ENCODE measurements at regions not wholly inside any gene's neighbourhood (a gene's known extent, or its start where the extent isn't known, plus 50 kb on each side); places are given as distances from the start of the nearest gene placed in this dataset.
A peak's percentile ranks its signal among the peaks of the same experiment; 100 is the strongest.

DNA sequence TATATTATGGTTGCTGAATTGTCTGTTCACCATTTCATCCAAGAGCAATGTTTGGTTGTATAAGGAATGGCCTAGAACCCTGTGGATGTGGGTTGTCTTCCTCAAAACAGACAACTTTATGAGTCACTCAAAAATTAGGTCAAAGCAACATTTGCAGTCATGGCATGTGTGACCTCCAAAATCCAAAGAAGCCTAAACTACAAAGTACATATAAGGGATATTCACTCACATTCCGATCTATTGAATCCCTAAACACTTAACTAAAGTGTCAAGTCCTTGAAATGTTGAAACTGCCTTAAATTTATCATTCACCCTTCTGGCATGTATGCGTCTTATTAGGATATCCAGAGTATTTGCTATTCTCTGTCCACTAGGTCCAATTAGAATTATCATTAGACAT lies 491.5 kb downstream of the NUF2 start:
- DNase-seq (ENCODE audit: low spot score): no peak

DNA sequence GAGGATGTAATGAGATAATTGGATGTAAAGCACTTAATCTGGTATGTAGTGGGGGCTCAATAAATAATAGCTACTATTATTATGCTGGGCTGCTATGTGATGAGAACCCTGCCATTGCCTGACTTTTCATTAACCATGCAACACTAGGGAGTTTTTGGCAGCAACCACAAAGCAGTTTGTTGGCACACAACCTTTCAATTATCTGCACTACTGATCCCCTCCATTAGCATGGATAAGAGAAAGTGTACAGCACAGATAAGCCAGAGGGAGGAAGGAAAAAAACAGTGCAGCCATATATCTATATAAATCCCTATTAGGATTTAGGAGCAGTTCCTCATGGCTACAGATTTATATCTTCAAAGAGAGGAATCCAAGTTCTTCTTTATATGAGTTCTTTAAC lies 498.5 kb downstream of the NUF2 start:
- DNase-seq (ENCODE audit: low spot score): no peak

- DNase-seq (ENCODE audit: low spot score): no peak
Measured at GRCh38 chr1:163820766-163821165, 499.0 kb downstream of the NUF2 start.

GRCh38 chr1:163821679-163822078 lies 499.9 kb downstream of the NUF2 start:
- DNase-seq (ENCODE audit: low spot score): no peak

DNA sequence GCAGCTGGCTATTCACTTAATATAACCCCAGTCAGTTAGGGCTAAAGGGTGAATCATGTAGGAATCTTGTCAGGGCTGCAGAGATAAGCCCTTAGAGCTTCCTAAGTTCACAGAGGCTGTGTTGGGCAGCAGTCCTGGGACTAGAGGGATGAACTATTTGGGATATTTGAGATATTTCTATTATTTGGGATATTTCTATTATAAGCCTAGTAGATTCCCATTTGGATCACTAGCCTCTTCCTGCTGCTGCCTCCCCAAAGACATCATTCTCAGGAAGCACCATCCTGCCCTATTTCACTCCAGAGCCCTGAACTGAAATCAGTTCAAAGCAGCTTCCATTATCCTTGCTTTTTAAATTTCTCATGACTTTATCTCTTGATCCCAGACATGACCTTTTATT lies 501.3 kb downstream of the NUF2 start:
- no peak for DNase-seq (ENCODE audit: low spot score)

GRCh38 chr1:163824006-163824405 lies 502.3 kb downstream of the NUF2 start:
- no peak for DNase-seq (ENCODE audit: low spot score)

DNA sequence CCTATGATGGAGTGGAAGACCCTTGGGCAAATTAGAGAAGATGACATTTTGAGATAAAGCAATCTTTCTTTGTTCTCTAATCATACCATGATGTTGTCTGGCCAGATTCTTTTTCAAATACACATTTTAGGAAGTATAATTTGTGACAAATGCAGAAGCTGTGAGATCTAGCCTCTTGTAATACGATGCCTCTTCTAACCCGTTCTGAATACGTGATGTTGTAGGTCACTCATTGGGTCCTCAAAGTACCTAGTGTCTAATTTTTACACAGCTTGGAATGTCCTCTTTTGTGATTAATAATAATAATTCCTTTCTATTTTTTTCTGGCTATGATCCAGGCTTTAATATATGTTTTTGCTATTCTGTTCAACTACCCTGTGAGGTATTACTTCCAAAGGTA lies 502.7 kb downstream of the NUF2 start:
- no peak for DNase-seq (ENCODE audit: low spot score)

- DNase-seq (ENCODE audit: low spot score): no peak
Measured at GRCh38 chr1:163826500-163826899, 504.7 kb downstream of the NUF2 start.

- no peak for DNase-seq (ENCODE audit: low spot score)
Measured at GRCh38 chr1:163834778-163835177, 513.0 kb downstream of the NUF2 start.

- no peak for DNase-seq (ENCODE audit: low spot score)
Measured at GRCh38 chr1:163836481-163836880, 514.7 kb downstream of the NUF2 start.

DNA sequence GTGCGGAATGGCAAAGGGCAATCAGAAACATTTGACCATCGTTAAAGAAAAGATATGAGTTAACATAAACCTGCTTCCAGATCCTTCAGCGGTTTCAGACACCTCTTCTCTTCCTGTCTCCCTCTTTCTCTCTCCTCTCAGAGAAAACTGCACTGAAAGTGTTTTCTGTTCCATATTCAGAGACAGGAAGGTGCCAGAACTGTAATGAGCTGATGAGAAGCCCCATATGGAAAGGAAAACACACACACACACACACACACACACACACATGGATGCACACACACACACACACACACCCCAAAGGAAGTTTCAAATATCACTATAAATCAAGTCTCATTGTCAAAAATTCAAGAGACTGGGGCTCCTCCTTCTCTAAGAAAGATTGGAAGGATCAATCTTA lies 515.5 kb downstream of the NUF2 start:
- no peak for DNase-seq (ENCODE audit: low spot score)

- no peak for DNase-seq (ENCODE audit: low spot score)
Measured at GRCh38 chr1:163842571-163842970, 520.8 kb downstream of the NUF2 start.

DNA sequence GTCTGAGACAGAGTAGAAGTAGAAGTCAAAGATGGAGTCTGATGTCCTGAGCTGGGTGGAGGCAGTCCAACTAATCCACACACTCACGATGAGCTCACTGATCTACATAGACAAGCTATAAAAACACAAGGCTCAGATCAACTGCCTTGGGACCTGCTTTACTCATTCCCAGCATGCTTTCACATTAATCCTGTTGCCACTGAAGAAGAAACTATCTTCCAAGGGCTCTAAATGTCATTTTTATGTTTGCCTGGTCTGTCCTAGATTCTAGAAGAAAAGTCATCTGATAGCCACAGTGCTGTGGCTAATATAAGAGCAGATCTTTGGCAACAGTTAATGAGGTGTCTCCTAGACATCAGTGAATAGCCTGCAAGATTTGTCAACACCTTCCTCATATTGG lies 522.7 kb downstream of the NUF2 start:
- no peak for DNase-seq (ENCODE audit: low spot score)

GRCh38 chr1:163845279-163845678 lies 523.5 kb downstream of the NUF2 start:
- no peak for DNase-seq (ENCODE audit: low spot score)

DNA sequence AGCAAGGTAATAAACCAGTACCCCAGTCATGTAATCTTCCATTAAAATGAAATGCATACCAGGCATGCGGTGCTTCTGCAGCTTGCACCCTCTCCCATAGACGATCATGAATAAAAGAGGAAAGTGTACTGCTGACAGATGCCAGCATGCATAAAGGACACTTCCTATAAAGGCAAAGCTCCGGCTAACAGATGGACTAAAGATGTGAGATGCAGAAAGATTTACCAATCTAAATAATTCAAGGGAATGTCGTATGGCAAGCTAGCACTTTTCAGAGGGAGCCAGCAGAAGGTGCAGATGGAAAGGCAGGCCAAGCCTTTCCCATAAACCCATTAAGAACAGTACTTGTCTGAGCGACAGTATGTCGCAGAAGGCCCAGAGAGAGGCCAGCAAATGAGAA lies 542.0 kb downstream of the NUF2 start:
- no peak for DNase-seq (ENCODE audit: low spot score)

GRCh38 chr1:163864207-163864606 lies 542.5 kb downstream of the NUF2 start:
- no peak for DNase-seq (ENCODE audit: low spot score)

- DNase-seq (ENCODE audit: low spot score): no peak
Measured at GRCh38 chr1:163866564-163866963, 544.8 kb downstream of the NUF2 start.

DNA sequence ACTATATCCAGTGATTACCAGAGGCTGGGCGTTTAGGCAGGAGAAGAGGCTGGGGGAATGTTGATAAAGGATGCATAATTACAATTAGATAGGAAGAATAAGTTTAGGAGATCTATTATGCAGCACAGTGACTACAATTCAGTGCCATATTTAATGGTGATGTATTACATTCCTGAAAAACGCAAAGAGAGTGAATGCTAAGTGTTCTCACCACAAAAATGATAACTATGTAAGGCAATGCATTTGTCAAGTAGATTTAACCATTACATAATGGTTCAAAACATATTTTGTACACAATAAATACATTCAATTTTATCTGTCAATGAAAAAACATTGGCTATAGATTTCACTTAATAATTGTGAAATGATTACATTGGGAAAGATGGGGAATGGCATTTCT lies 548.9 kb downstream of the NUF2 start:
- no peak for DNase-seq (ENCODE audit: low spot score)

GRCh38 chr1:163872067-163872466 lies 550.3 kb downstream of the NUF2 start:
- no peak for DNase-seq (ENCODE audit: low spot score)

GRCh38 chr1:163874070-163874469 lies 552.3 kb downstream of the NUF2 start:
- no peak for DNase-seq (ENCODE audit: low spot score)

DNA sequence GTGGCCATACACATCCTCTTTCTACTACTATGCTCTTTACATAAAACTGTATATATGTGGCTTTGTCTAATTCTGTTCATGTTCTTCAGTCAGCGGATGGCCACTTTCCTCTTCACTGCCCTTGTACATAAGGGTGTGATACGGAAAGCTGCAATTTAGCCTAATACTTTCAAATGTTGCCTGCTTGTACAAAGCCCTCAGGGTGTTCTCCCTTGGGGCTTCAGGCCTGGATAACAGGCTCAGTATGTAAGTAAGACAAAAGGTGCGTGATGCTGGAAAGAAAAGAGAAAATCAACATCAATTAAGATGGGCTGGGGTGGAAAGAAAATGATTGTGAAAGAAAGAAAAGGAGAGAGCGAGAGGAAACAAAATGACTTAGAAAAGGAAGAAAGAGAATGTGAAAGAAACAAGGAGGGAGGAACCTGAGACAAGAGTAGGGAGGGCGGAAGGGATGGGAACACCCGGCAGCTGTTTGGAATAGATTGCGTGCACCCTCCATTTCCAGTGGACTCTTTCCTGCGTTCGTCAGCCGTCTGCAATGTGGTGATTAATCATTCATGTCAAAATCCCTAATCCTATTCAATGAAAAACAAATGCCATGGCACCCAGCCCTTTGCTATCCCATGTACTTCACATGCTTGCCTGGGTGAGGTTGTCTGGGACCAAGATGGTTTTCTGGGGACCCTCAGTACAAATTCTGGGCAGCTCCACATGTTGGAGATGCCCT lies 553.6 kb downstream of the NUF2 start:
- DNase-seq (ENCODE audit: low spot score): peak; percentile 47

DNA sequence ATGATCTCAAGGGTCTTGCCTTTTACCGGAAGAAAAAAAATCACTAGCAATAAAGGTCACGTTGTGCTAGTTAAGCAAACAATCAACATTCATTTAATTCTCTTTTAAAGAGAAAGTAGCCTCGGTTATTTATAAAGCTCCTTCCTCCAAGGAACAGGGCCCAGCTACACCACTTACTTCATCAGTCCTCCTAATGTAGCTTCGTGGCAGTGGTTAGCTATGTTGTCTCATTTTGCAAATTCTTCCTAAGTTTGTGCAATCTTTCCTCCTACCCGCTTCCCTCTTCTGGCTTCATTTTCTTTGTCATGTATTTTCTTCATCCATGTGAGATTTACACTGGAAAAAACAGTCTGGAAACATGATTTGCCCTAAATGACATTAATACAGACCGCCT lies 554.2 kb downstream of the NUF2 start:
- no peak for DNase-seq (ENCODE audit: low spot score)

DNA sequence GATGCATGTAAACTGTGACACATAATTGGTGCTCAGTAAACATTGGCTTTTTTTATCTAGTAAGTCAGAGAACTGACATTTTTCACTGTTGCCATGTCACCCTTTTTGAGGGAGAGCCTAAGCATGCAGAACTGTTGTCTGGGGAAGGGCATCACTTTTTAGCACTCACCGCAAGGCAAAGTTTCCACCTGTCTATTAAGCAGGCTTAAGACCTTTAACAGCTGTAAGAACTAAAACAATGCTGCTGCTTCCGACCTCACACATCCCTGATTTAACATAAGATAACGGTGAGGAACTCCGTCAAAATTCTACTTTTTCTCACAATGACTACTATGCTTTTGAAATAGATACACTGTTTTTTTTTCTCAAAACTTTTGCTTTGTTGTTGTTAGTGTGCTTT lies 554.8 kb downstream of the NUF2 start:
- DNase-seq (ENCODE audit: low spot score): peak; percentile 16

DNA sequence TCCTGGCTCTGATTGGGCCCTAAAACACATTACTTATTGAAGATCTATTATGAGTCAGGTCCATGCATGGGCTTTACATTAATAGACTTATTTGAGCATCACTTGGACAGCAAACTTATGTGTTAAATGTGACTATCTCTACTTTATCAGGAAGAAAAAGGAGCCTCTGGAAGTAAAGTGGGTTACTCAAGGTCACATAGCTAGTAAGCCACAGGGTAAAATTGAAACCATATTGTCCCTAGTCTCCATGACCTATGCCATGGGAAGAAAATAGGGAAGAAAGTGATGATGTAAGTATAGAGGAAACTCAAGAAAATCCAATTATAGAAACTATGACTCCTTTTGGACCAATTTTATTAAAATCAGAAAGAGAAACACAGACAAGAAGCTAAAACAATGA lies 555.3 kb downstream of the NUF2 start:
- no peak for DNase-seq (ENCODE audit: low spot score)

DNA sequence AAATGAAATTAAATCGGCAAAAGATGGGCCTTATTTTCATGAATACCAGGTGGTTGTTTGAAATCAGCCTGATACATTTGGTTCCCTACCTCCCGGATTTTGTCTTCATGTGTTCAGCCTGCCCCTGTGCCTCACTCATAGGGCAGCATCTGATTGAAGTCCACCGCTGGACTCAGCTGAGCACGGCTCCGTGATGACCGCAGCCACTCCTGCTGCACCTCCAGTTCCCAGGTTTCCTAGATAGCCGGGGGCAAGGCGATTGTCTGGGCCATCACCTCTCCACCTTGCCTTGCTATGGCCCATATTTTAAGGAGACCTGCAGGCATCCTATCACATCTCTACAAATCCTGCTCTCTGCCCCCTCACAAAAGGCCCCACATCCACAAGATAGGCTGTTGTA lies 563.8 kb downstream of the NUF2 start:
- no peak for DNase-seq (ENCODE audit: low spot score)

All from kidney capillary endothelial cell (primary cell).